Stimulated activated CD4-positive, alpha-beta T cell treated with anti-CD3 and anti-CD28 coated beads, Interleukin-12 subunit alpha, Interleukin-12 subunit beta, amount 100 ng/mL, for 24 hours (primary cell): ENCODE measurements at regions not wholly inside any gene's neighbourhood (a gene's known extent, or its start where the extent isn't known, plus 50 kb on each side); places are given as distances from the start of the nearest gene placed in this dataset.
"Not testable (repeated sequence)": the region's sequence is repeated elsewhere in the genome, so short reads cannot be mapped to it uniquely, and the experiment has no call there.

Experiments used
- DNase-seq, 2 experiments: peaks; one replicate each; pipeline ENCODE4 v3.0.0-alpha.2; 2020; ENCODE audit warnings: low read depth in 2 of 2

DNA sequence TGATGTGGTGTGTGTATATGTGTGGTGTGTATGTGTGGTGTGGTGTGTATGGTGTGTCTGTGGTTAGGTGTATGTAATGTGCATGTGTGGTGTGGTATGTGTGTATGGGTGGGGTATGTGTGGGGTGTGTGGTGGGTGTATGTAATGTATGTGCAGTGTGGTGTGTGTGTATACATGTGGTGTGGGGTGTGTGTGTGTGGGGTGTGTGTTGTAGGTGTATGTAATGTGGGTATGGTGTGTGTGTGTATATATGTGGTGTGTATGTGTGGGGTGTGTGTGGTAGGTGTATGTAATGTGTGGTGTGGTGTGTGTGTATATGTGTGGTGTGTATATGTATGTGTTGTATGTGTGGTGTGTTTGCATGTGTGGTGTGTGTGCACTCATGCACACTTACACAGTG is 84.8 kb upstream of the ID2 start:
- DNase-seq = no peak

- no peak for DNase-seq
Measured at GRCh38 chr2:8597559-8598225, 84.2 kb upstream of the ID2 start.

DNA sequence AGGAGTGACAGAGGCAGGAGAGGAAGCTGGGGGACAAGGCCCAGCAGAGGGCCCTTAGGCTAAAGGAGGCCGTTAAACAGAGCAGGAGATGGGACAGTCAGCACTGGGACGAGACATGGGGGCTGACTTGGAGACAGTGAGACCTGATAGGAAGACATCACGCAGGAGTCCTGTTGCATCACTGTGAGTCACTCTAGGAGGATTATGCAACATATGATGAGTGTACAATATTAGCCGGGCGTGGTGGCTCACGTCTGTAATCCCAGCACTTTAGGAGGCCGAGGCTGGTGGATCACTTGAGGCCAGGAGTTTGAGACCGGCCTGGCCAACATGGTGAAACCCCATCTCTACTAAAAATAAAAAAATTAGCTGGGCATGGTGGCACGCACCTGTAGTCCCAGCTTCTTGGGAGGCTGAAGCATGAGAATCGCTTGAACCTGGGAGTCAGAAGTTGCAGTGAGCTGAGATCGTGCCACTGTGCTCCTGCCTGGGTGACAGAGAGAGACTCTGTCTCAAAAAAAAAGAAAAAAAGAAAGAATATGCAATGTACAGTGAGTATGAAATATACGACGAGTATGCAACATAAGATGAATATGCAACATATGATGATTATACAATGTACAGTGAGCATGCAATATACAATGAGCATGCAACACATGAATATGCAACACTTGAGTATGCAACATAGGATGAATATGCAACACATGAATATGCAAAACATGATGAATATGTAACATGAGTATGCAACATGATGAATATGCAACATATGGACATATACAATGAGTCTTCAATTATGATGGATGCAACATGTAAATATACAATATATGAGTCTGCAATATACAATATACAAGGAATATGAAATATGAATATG is 83.3 kb upstream of the ID2 start:
- no peak for DNase-seq

DNA sequence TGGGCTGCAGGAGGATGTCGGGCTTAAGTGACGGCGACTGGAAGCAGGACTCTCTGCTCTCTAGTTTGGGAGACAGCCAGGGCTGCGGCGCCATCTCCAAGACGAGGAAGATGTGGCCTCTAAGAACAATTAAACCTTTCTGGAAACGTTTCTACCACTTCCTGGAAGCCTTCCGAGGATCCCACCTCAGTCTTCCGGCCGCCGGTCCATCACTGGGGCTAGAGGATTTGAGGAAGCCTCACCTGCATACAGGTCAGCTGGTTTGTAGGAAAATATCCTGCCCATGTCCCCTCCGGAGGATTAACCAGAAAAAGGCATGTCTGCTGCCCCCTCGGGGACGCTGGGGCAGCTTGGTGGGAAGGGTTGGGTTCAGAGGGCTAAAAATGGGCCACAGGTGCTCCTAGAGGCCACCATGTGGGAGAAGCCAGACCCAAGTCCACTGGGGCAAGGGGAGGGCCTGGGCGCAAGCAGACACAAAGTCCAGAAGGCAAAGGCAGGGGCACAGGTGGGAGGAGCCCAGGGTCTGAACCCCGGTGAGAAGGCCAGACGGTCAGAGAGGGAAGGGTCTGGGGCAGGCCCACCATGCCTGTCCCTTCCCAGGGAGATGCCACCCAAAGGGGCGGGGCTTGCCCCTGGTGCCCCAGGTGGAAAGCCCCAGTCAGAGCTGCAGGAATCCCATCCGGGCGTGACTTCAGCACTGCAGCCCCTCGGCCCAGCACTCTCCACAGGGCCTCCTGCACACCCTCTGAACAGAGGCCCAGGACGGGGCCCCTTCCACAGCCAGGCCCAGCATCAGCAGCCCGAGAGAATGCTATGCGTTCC is 82.2 kb upstream of the ID2 start:
- DNase-seq = no peak

DNA sequence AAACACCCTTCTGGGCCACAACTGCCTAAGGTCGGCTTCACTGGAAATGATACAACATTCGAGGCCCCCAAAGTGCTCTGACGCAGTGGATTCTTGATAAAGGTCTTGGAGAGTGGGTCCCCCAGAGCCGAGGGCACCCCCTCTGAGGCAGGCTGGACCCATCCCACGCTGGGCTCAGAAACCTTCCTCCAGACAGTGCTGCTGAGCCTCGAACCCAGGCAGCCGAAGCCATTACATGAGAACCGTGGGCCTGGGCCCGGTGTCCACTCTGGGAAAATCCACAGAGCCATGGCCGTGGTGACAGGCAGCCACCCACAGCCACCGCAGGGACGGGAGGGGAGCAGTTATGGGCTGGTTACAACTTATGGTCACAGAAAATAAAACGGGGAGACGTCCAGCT is 81.4 kb upstream of the ID2 start:
- DNase-seq = no peak

DNA sequence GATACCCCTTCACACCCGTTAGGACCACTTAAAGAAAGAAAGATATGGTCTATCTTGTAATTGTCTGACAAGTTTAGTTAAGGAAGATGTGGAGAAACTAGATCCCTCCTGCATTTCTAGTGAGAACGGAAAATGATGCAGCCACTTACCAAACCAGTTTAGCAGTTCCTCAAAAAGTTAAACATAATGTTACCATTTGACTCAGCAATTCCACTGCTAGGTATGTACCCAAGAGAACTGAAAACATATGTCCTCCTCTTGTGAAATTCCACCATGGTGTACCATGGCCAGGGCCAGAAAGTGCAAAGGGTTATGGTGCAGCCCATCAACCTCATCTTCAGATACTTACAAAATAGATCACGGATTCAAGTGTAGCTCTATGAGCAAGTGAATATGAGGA is 79.0 kb upstream of the ID2 start:
- DNase-seq = no peak

DNA sequence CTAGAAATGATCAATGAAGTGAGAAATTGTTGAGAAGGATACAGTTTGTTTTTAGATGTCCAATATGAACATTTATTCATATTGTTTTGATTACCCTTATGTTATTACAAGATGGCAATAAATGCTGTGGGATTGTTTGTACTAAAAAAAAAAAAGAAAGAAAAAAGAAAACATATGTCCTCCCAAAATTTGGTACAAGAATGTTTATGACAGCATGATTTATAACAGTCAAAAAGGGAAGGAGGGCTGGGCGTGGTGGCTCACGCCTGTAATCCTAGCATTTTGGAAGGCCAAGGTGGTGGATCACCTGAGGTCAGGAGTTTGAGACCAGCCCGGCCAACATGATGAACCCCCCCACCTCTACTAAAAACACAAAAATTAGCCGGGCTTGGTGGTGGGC is 78.5 kb upstream of the ID2 start:
- DNase-seq = not testable (repeated sequence)

DNA sequence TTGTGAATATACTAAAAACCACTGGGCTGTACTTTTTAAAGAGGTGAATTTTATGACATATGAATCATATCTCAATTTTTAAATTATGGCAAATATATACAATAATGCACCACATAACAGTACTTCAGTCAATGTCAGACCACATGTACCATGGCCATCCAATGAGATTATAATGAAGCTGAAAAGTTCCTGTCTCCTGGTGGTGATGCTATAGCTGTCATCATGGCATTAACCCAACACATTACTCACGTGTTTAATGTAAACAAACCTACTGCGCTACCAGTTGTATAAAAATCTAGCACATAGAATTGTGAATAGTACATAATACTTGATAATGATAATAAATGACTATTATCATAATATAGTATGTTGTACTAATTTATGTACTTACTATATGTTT is 77.6 kb upstream of the ID2 start:
- DNase-seq = no peak

DNA sequence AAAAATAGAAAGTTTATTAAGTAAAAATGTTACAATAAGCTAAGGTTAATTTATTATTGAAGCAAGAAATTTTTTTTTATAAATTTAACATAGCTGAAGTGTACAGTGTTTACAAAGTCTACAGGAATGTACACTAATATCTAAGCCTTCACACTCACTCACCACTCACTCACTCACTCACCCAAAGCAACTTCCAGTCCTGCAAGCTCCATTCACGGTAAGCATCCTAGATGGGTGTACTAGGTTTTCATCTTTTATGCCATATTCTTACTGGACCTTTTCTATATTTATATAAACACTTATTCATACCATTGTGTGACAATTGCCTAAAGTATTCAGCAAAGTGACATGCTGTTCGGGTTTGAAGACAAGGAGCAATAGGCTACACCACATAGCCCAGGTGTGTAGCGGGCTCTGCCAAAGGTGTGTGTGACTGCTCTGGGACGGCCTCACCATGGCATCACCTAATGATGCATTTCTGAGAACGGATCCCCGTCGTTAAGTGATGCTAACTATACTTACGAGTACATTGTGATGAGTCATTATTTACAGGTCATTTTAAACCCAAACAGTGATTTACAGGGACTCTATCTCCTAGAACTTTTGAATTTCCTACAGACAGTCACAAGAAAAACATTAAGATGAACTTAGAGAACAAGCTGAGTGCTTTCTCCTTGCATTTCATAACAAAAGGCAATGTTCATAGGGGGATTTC is 76.3 kb upstream of the ID2 start:
- DNase-seq = no peak

DNA sequence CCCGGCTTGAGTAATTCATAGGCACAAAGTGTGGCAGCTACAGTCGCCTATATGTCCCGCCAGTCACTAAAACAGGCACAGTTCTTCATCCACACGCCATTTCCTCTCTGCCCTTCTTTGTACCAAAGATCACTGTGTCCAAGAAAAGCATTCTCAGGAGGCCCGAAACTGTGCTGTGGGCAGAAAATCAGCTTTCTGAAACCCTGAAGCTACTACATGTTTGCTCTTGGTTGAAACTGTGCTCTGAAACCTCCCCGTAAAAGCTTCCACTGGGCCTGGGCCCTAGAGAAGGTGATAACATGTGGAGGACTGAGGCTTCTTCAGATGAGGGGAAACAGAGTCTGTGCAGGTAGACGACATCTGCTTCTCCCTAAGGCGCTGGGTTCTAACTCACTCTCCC is 75.6 kb upstream of the ID2 start:
- no peak for DNase-seq

DNA sequence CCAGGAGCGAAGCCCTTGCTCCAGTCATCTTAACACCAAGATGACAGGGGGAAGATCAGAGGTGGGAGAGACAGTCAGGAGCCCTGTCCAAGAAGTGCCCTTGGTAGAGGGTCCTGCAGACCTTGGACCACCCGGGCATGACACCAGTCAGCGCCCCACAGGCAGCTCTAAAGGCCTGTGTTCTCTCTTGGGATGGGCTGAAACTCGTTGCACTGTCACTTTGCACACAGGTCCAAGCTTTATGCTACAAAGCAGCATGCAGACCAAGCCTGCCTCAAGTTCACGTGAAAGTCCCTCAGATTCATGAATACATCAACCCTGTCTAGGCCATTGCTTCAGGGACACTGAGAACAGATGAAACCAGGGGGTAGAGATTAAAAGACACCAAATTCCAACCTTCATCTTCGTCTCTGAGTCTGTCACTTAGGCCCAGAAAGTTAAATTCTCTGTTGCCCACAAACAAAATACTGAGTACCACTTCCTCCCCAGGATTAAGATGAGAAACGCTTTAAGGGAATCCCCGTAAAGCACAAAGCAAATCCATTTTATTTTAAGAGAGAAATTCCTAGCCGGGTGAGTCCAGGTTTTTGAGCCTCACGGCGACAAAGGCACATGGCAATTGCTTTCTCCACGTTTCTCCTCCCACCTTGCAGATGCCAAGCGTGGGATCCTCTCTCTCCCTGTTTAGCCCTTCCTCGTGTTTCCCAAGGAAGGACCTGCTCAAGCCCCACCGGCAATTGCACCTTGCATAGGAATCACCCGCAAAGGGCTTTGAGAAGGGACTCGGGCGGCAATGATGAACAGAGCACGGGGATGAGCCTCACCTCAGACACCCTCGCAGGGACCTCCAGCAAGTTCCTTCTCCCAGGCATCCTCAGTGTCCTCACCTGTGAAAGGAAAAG is 75.0 kb upstream of the ID2 start:
- DNase-seq = no peak

DNA sequence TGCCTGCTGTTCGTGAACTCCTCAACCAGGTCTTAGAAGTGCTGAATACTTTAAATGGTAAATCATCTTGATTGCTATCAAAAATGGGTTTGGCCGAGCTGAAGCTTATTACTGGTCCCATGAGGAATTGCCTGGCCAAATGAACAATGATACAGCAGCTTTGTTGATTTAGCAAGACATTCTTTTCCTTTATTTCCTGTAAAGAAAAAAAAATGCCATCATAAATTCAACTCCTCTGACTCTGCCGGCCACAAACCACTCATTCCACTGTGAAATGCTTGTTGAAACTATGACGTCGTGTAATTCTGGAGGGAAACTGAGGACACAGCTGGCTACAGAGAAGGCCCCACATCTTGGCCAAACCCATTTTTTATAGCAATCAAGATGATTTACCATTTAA is 74.2 kb upstream of the ID2 start:
- no peak for DNase-seq

DNA sequence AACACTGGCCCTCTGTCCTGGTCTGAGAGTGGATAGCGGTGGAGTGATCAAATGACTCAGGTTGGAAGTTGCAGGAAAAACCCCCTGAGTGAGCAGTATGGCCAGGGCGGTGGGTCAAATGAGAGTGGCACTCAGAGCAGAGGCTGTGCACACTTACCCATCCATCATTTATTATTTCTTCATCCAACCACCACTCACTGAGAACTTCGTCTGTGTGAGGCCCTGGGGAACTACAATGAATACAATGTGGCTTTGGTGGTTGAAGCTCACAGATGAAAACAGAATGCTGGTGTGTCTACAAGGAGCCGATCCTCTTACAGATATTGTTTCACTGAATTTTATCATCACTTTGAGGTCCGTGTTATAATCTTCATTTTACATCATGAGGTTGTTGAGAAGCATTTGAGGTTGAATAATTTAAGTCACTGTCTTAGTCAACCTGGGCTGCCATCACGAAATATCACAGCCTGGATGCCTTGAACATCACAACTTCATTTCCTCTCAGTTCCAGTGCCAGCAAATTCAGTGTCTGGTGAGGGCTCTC is 73.4 kb upstream of the ID2 start:
- no peak for DNase-seq

DNA sequence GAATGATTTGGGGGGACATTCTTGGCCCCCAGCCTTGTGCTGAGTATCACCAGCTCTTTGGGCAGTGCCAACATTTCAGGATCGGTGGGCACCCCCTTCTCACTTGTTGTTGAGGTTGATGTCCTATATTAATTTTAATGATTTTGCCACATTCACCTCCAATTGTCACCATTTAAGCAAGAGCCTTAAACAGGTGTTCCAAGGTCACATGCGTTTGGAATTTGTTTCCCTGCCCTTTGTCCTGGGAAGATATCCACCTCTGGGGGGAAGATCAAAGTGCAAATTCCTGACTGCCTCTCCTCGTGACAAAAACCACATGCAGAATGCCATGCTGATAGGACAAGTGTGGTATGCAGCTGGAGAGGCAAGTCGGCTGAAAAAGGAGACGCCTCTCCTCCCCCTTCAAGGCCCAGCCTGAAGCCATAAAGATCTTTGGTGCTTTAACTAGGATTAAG is 72.5 kb upstream of the ID2 start:
- DNase-seq = no peak

- DNase-seq = not testable (repeated sequence)
Measured at GRCh38 chr2:8610775-8611174, 71.1 kb upstream of the ID2 start.

- DNase-seq = no peak
Measured at GRCh38 chr2:8611246-8611645, 70.6 kb upstream of the ID2 start.

GRCh38 chr2:8611700-8612099 is 70.2 kb upstream of the ID2 start:
- DNase-seq = no peak

DNA sequence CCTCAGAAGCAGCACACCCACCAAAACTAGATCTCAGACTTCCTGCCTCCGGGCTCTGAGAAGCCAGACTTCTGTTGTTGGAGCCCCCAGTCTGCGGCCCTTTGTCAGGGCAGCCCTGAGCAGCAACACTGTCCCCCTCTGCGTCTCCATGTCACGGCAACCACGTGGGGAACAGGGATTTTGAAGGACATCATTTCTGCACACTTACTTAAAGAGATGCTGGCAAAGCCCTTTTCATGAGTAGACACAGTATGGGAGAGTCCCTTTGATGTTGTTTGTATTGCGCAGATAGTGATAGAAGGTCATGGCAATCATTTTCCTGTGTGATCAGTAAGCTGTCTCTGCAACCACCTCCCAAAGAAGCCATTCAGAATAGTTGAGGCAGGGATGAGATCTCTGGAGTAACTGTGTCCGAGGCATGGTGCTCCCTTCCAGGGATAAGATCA is 69.1 kb upstream of the ID2 start:
- no peak for DNase-seq

- DNase-seq = not testable (repeated sequence)
Measured at GRCh38 chr2:8613207-8613999, 68.5 kb upstream of the ID2 start.

DNA sequence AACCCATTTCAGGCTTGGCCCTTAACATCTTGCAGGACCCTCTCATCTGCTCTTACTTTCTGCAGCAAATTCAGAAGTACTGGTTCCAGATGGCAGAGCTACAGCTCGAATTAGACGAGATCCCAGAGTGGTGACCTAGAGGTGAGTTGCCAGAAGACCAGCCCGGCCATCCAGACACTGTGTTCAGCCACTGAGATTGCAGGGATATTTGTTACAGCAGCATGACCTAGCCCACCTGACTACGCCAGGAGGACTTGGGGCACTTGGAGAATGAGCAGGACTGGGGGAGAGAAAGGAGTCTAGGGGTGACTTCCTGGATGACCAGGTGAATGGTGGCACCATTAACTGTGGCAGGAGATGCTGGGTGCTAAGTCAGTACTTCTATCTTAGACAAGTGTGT is 67.2 kb upstream of the ID2 start:
- no peak for DNase-seq
